A673 (cell line): ENCODE measurements at regions not wholly inside any gene's neighbourhood (a gene's known extent, or its start where the extent isn't known, plus 50 kb on each side); places are given as distances from the start of the nearest gene placed in this dataset.

Source experiments
- CTCF ChIP-seq: fragments of 300-800, 200-600 bp; sonication (generic); conservative IDR thresholded peaks from 2 replicates; pipeline ENCODE4 v1.5.1; 2017; ENCODE audit warnings: low read depth, mild to moderate bottlenecking, antibody characterized with exemption, low read length, moderate library complexity, mixed read lengths
- EZH2 ChIP-seq: fragments of 200-600 bp; sonication (generic); IDR thresholded peaks from 2 replicates; pipeline ENCODE4 v1.6.1; 2017; ENCODE audit warnings: borderline replicate concordance, low read depth, mild to moderate bottlenecking, mixed read lengths, antibody characterized with exemption, low read length; ENCODE audit not compliant: poor library complexity, severe bottlenecking

GRCh38 chr6:126232671-126233070, 107.2 kb upstream of the CENPW start:
- TF ChIP-seq EZH2 (no peak), CTCF (no peak)
